Panc1 (cell line): ENCODE measurements at regions not wholly inside any gene's neighbourhood (a gene's known extent, or its start where the extent isn't known, plus 50 kb on each side); places are given as distances from the start of the nearest gene placed in this dataset.

Experiments used
- ATAC-seq: fragments of 200-7000 bp; cut with Tn5 transposase; 2 replicates; pipeline ENCODE4 v1.9.1; 2020; ENCODE audit warnings: mild to moderate bottlenecking, moderate library complexity
- BruUV-seq: library from RNA; stranded (reverse); fragments of 400-500 nt; replicated peaks from 2 replicates; lab custom pipeline; 2021; lab: Mats Ljungman, UMichigan
- CTCF ChIA-PET: fragments of 300-600 bp; sonication (Branson Sonifier 250); formaldehyde crosslinking; loops from one replicate; lab custom pipeline; 2022; ENCODE audit warnings: antibody characterized with exemption; lab: Charles Lee
- POLR2A ChIA-PET: fragments of 300-600 bp; sonication (Branson Sonifier 250); formaldehyde crosslinking; loops from one replicate; lab custom pipeline; 2022; ENCODE audit warnings: antibody characterized with exemption; lab: Charles Lee
- DNase-seq: peaks from one replicate; pipeline ENCODE4 v3.0.0-alpha.2; 2010; ENCODE audit warnings: low read depth, low spot score
- H3K27ac ChIP-seq: 2 replicates; pipeline ENCODE4 v1.5.1; 2011; ENCODE audit warnings: mild to moderate bottlenecking, low read length, inconsistent platforms
- H3K27me3 ChIP-seq: fragments of 200-500 bp; sonication (Bioruptor generic); 2 replicates; pipeline ENCODE4 v1.6.0; 2014; ENCODE audit warnings: low read length, inconsistent platforms; ENCODE audit not compliant: control insufficient read depth, insufficient read depth
- H3K36me3 ChIP-seq: fragments of 200-500 bp; sonication (Bioruptor generic); 2 replicates; pipeline ENCODE4 v1.5.1; 2014; ENCODE audit warnings: inconsistent platforms, mild to moderate bottlenecking, low read length, moderate library complexity; ENCODE audit not compliant: control insufficient read depth, insufficient read depth
- H3K4me1 ChIP-seq: 2 replicates; pipeline ENCODE4 v1.5.1; 2011; ENCODE audit warnings: inconsistent platforms, mild to moderate bottlenecking, low read length, moderate library complexity; ENCODE audit not compliant: control insufficient read depth, insufficient read depth
- H3K4me3 ChIP-seq, 2 experiments: 2 replicates each; pipeline ENCODE4 v1.5.1; 2011 to 2012; ENCODE audit warnings: low read depth in 2 of 2, low read length in 2 of 2, mild to moderate bottlenecking in 2 of 2, inconsistent platforms in 1 of 2, moderate library complexity in 1 of 2
- H3K9me3 ChIP-seq: fragments of 200-500 bp; sonication (Bioruptor generic); 2 replicates; pipeline ENCODE4 v1.5.1; 2014; ENCODE audit warnings: low read depth, mild to moderate bottlenecking, inconsistent platforms, low read length, moderate library complexity; ENCODE audit not compliant: control insufficient read depth, insufficient read depth
- CTCF ChIP-seq: fragments of 450-650 bp; IDR thresholded peaks from 2 replicates; pipeline ENCODE4 v1.5.1; 2017; ENCODE audit warnings: mild to moderate bottlenecking
- POLR2AphosphoS5 ChIP-seq: IDR thresholded peaks from 2 replicates; pipeline ENCODE4 v1.6.1; 2012; ENCODE audit warnings: mild to moderate bottlenecking, low read depth, low read length, moderate library complexity
- REST ChIP-seq, 2 experiments: IDR thresholded peaks; 2 replicates each; pipeline ENCODE4 v1.6.1; 2011 to 2012; ENCODE audit warnings: low read depth in 2 of 2, control low read depth in 1 of 2, low read length in 1 of 2, mild to moderate bottlenecking in 1 of 2, moderate library complexity in 1 of 2; ENCODE audit not compliant: insufficient read depth in 1 of 2
- SIN3A ChIP-seq: IDR thresholded peaks from 2 replicates; pipeline ENCODE4 v1.6.1; 2012; ENCODE audit warnings: low read depth, mild to moderate bottlenecking, low read length, moderate library complexity, borderline replicate concordance; ENCODE audit not compliant: insufficient read depth
- TCF7L2 ChIP-seq: IDR thresholded peaks from 2 replicates; pipeline ENCODE4 v1.6.1; 2011; ENCODE audit warnings: mild to moderate bottlenecking, low read depth, low read length, inconsistent platforms
- in situ Hi-C: cut with HindIII; loops from 2 replicates; pipeline ENCODE4 v1.10.0; 2016; ENCODE audit warnings: low sequenced_read_pairs, low pct_unique_long_range_greater_than_20kb
- intact Hi-C: fragments of 100-400 bp; cut with micrococcal nuclease; formaldehyde crosslinking; loops from one replicate; pipeline ENCODE4 v1.10.0; 2022; ENCODE audit not compliant: unreplicated experiment

- Histone ChIP-seq H3K36me3 (no peaks in the 10 kb centered on the region), H3K27ac (no peak overlapping the region), H3K9me3 (no peaks in the 10 kb centered on the region), H3K4me3 (no peak overlapping the region), H3K27me3 (no peaks in the 10 kb centered on the region), H3K4me1 (no peaks in the 10 kb centered on the region)
- POLR2A ChIA-PET = no interaction called here
- no peak for DNase-seq
- CTCF ChIA-PET = no interaction called here
- intact Hi-C loops (no loop called here), in situ Hi-C loops (no loop called here)
- ATAC-seq = no peak
- TF ChIP-seq CTCF (no peak), POLR2AphosphoS5 (no peak), REST (IDR thresholded peaks at IDR 0.05; ENCODE audit: insufficient read depth in 1 of 2, low read depth in 2 of 2, low read length in 1 of 2) (no peak), SIN3A (no peak), TCF7L2 (no peak)
- BruUV-seq = no TSS peak
Measured at GRCh38 chr6:23380465-23380864, 745.5 kb upstream of the NRSN1 start.

- H3K27me3 ChIP-seq = no peaks in the 10 kb centered on the region
- BruUV-seq = no TSS peak
- H3K27ac ChIP-seq = no peak overlapping the region
- no peaks in the 10 kb centered on the region for H3K9me3 ChIP-seq
- H3K4me1 ChIP-seq = no peaks in the 10 kb centered on the region
- intact Hi-C loops (no loop called here), in situ Hi-C loops (no loop called here)
- no peaks in the 10 kb centered on the region for H3K36me3 ChIP-seq
- no peak overlapping the region for H3K4me3 ChIP-seq
- POLR2A ChIA-PET = no interaction called here
- TF ChIP-seq SIN3A = no peak
- TF ChIP-seq REST (IDR thresholded peaks at IDR 0.05; ENCODE audit: insufficient read depth in 1 of 2, low read depth in 2 of 2, low read length in 1 of 2) = no peak
- TF ChIP-seq CTCF = no peak
- TF ChIP-seq POLR2AphosphoS5 = no peak
- no peak for TF ChIP-seq TCF7L2
- ATAC-seq (no peak), DNase-seq (no peak)
- CTCF ChIA-PET = no interaction called here
Measured at GRCh38 chr6:23388086-23388783, 737.8 kb upstream of the NRSN1 start.
